ENCODE measurements at regions not wholly inside any gene's neighbourhood (a gene's known extent, or its start where the extent isn't known, plus 50 kb on each side); places are given as distances from the start of the nearest gene placed in this dataset.

GRCh38 chr4:128665514-128665913, 144.0 kb upstream of the JADE1 start:
- H3K27ac ChIP-seq = no peak overlapping the region
- H3K4me1 ChIP-seq = peaks cover 12% of the 10 kb centered on the region
- no peak for DNase-seq (ENCODE audit: low spot score in 2 of 2)
- H3K36me3 ChIP-seq = no peaks in the 10 kb centered on the region
- H3K27me3 ChIP-seq = no peaks in the 10 kb centered on the region
- WGBS = 93% methylated on average over 2 of the region's 2 CpGs
- no peaks in the 10 kb centered on the region for H3K9me3 ChIP-seq
- TF ChIP-seq, protein P1, sequence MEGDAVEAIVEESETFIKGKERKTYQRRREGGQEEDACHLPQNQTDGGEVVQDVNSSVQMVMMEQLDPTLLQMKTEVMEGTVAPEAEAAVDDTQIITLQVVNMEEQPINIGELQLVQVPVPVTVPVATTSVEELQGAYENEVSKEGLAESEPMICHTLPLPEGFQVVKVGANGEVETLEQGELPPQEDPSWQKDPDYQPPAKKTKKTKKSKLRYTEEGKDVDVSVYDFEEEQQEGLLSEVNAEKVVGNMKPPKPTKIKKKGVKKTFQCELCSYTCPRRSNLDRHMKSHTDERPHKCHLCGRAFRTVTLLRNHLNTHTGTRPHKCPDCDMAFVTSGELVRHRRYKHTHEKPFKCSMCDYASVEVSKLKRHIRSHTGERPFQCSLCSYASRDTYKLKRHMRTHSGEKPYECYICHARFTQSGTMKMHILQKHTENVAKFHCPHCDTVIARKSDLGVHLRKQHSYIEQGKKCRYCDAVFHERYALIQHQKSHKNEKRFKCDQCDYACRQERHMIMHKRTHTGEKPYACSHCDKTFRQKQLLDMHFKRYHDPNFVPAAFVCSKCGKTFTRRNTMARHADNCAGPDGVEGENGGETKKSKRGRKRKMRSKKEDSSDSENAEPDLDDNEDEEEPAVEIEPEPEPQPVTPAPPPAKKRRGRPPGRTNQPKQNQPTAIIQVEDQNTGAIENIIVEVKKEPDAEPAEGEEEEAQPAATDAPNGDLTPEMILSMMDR (IDR thresholded peaks at IDR 0.05) = no peak
- TF ChIP-seq POLR2AphosphoS5 (IDR thresholded peaks at IDR 0.05) (no peak), POLR2A (IDR thresholded peaks at IDR 0.05) (no peak), EP300 (IDR thresholded peaks at IDR 0.05) (no peak)
- H3K4me3 ChIP-seq = no peak overlapping the region

GRCh38 chr4:128663325-128663724, 146.2 kb upstream of the JADE1 start:
- DNase-seq (ENCODE audit: low spot score in 2 of 2) = no peak
- no peaks in the 10 kb centered on the region for H3K9me3 ChIP-seq
- TF ChIP-seq, protein P1 (IDR thresholded peaks at IDR 0.05) = no peak
- no peak for TF ChIP-seq POLR2A (IDR thresholded peaks at IDR 0.05)
- TF ChIP-seq EP300 (IDR thresholded peaks at IDR 0.05) = no peak
- TF ChIP-seq POLR2AphosphoS5 (IDR thresholded peaks at IDR 0.05) = no peak
- no peak overlapping the region for H3K27ac ChIP-seq
- 74% methylated on average over 3 of the region's 3 CpGs for WGBS
- no peaks in the 10 kb centered on the region for H3K36me3 ChIP-seq
- H3K4me3 ChIP-seq = no peak overlapping the region
- no peaks in the 10 kb centered on the region for H3K27me3 ChIP-seq
- H3K4me1 ChIP-seq = peaks cover 31% of the 10 kb centered on the region

DNA sequence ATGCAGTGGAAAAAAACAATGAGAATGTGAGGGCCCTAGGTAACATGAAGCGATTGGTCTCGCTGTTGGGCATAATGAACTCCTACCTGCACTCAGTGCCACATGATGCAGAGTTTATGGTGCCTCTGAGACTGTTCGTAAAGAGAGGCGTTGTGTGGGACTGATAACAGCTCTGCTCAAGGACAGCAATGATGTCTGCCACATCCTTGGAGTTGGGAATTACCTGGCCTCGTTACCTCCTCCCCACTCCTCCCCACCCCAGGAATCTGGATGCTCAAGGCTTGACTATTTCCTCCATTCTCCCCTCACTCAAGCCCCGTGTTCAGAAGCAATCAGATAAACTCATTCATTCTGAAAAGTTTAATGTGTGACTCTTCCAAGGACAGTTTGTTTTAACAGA, 148.0 kb upstream of the JADE1 start:
- H3K9me3 ChIP-seq = no peaks in the 10 kb centered on the region
- H3K27ac ChIP-seq = peak overlapping the region; percentile 86
- no peaks in the 10 kb centered on the region for H3K27me3 ChIP-seq
- no peaks in the 10 kb centered on the region for H3K36me3 ChIP-seq
- 88% methylated on average over 6 of the region's 6 CpGs for WGBS
- TF ChIP-seq POLR2AphosphoS5 (IDR thresholded peaks at IDR 0.05) = no peak
- no peak for TF ChIP-seq POLR2A (IDR thresholded peaks at IDR 0.05)
- TF ChIP-seq, protein P1 (IDR thresholded peaks at IDR 0.05) = no peak
- no peak for TF ChIP-seq EP300 (IDR thresholded peaks at IDR 0.05)
- DNase-seq (ENCODE audit: low spot score in 2 of 2) = no peak
- H3K4me1 ChIP-seq = peaks cover 36% of the 10 kb centered on the region
- no peak overlapping the region for H3K4me3 ChIP-seq

DNA sequence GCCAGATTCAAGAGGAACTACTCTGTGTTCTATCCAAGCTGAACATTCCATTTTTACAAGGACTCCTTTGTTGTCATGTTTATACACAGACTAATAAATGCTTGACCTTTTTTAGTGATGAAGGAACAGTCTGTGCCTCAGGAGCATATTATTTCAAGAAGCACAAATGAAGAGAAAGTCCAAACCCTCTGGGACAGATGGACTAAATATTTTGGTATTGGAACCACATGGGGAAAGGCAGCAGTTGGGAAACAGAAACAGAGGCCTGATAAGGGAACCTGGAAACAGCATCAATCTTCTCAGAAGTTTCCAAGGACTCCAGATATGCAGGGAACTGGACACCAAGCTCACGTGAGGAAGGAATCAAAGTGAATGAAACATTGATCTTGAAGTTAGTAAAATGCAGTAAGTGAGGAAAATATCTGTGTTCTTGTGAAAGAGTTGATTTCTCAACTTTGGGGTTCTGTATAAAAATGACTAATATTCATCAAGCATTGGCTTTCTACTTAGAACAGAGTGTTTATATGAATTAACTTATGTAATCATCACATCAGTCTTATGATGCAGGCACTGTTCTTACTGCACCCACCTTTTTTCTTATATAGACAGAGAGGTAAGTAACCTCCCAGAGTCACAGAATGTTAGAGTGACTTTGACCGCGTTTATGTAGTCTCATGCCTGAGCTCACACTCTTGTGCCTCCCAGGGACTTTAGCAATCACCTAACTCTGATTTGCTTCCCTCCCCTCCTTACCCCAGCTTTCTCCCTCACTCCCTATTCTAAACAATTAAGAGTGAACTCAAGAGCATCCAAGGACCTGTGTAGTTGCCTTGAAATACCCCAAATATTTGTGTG, 148.9 kb upstream of the JADE1 start:
- H3K4me3 ChIP-seq = no peak overlapping the region
- no peak for DNase-seq (ENCODE audit: low spot score in 2 of 2)
- H3K4me1 ChIP-seq = peaks cover 36% of the 10 kb centered on the region
- no peaks in the 10 kb centered on the region for H3K27me3 ChIP-seq
- no peaks in the 10 kb centered on the region for H3K9me3 ChIP-seq
- peak overlapping the region; percentile 86 for H3K27ac ChIP-seq
- no peaks in the 10 kb centered on the region for H3K36me3 ChIP-seq
- peak in 2 of 3 donors; percentile 76 to 78 for TF ChIP-seq POLR2AphosphoS5 (IDR thresholded peaks at IDR 0.05)
- TF ChIP-seq EP300 (IDR thresholded peaks at IDR 0.05) = peak; percentile 55
- TF ChIP-seq, protein P1 (IDR thresholded peaks at IDR 0.05) = no peak
- WGBS = 69% methylated on average over 3 of the region's 3 CpGs

GRCh38 chr4:128658214-128658631, 151.3 kb upstream of the JADE1 start:
- Histone ChIP-seq H3K36me3 (no peaks in the 10 kb centered on the region), H3K9me3 (no peaks in the 10 kb centered on the region), H3K4me1 (peaks cover 36% of the 10 kb centered on the region), H3K27me3 (no peaks in the 10 kb centered on the region), H3K4me3 (no peak overlapping the region), H3K27ac (peak overlapping the region; percentile 86)
- WGBS = 48% methylated on average over 4 of the region's 4 CpGs
- DNase-seq (ENCODE audit: low spot score in 2 of 2) = no peak
- TF ChIP-seq, protein P1 (IDR thresholded peaks at IDR 0.05) = no peak

Data from suprapubic skin (tissue), 4 donors.